ENCODE measurements at regions not wholly inside any gene's neighbourhood (a gene's known extent, or its start where the extent isn't known, plus 50 kb on each side); places are given as distances from the start of the nearest gene placed in this dataset.

- no peak for TF ChIP-seq FOXP1 (IDR thresholded peaks at IDR 0.05)
- TF ChIP-seq FOXP1 (CRISPR knock-in tag; IDR thresholded peaks at IDR 0.05), result no peak
- TF ChIP-seq PBX2 (CRISPR knock-in tag; IDR thresholded peaks at IDR 0.05), result no peak
- TF ChIP-seq ZNF253 (CRISPR knock-in tag; IDR thresholded peaks at IDR 0.05; ENCODE audit: borderline replicate concordance), result no peak
Observed at GRCh38 chr15:91679447-91679846, 174.1 kb upstream of the SLCO3A1 start (continued).

GRCh38 chr15:91685436-91685835 is 168.1 kb upstream of the SLCO3A1 start:
- H4K20me1 ChIP-seq (ENCODE audit: insufficient read depth, low read length), result no peaks in the 10 kb centered on the region; the same call in 1 of the 2 replicates
- no peak for TF ChIP-seq HNRNPUL1 (IDR thresholded peaks at IDR 0.05; ENCODE audit: low read depth, low read length)
- no peak for TF ChIP-seq ATF3 (CRISPR knock-in tag; IDR thresholded peaks at IDR 0.05)
- no peak for TF ChIP-seq XRCC5 (optimal IDR thresholded peaks at IDR 0.05; ENCODE audit: low read length)
- TF ChIP-seq CREBL2 (CRISPR knock-in tag; IDR thresholded peaks at IDR 0.05; ENCODE audit: borderline replicate concordance), result no peak
- TF ChIP-seq ZNF639 (CRISPR knock-in tag; conservative IDR thresholded peaks at IDR 0.05), result no peak
- TF ChIP-seq ZNF333 (CRISPR knock-in tag; IDR thresholded peaks at IDR 0.05; ENCODE audit: borderline replicate concordance), result no peak
- no peak for TF ChIP-seq IRX3 (CRISPR knock-in tag; IDR thresholded peaks at IDR 0.05; ENCODE audit: borderline replicate concordance, low read depth)
- no peak for TF ChIP-seq HIVEP1 (CRISPR knock-in tag; IDR thresholded peaks at IDR 0.05)
- TF ChIP-seq ZNF615 (CRISPR knock-in tag; IDR thresholded peaks at IDR 0.05; ENCODE audit: borderline replicate concordance), result no peak
- no peak for TF ChIP-seq SNAPC5 (CRISPR knock-in tag; IDR thresholded peaks at IDR 0.05; ENCODE audit: borderline replicate concordance)
- no peak for TF ChIP-seq PAF1 (CRISPR knock-in tag; IDR thresholded peaks at IDR 0.05)
- peaks cover 1 to 5% of the 10 kb centered on the region in 2 experiments; a peak in 2 of 5 replicates for H3K27me3 ChIP-seq (ENCODE audit: control insufficient read depth in 1 of 2, insufficient read depth in 2 of 2, low read length in 2 of 2)
- H3K4me2 ChIP-seq (ENCODE audit: low read depth, low read length), result no peak overlapping the region
- 3% methylated on average over 1 of the region's 1 CpG for WGBS (ENCODE audit: low lambda C conversion rate)
- intact Hi-C loops (cut with micrococcal nuclease; ENCODE audit: unreplicated experiment), result loop anchor here (5.0 kb wide), 1 partner anchor 223 kb away; no protein-coding TSS in a partner anchor
- in situ Hi-C loops (cut with HindIII; ENCODE audit: extremely low pct_ligation_motif_present, low pct_unique_long_range_greater_than_20kb), result no loop called here
- POLR2A ChIA-PET, result no interaction called here
- H3K9me3 ChIP-seq (ENCODE audit: low read length), result no peaks in the 10 kb centered on the region
- no TSS peak for BruUV-seq (replicated peaks)
- CTCF ChIA-PET (ENCODE audit: low intra/inter-chr PET ratio, low total read pairs), result no interaction called here
- H3K36me3 ChIP-seq (replicated peaks in 1 of 2; ENCODE audit: control insufficient read depth in 1 of 2, insufficient read depth in 2 of 2, low read length in 2 of 2), result no peaks in the 10 kb centered on the region
- no peak for ATAC-seq
- no peaks in the 10 kb centered on the region for H3K4me1 ChIP-seq (ENCODE audit: insufficient read depth, low read length)
- no peak overlapping the region for H3K27ac ChIP-seq (ENCODE audit: extremely low read length, insufficient read depth, low read length)
- H3K9ac ChIP-seq (ENCODE audit: insufficient read depth, low read depth, low read length), result no peak overlapping the region
- H3K4me3 ChIP-seq (replicated peaks in 1 of 3; ENCODE audit: insufficient read depth in 1 of 3, low read depth in 2 of 3, low read length in 3 of 3), result no peak overlapping the region
- no peaks in the 10 kb centered on the region for H3K79me2 ChIP-seq (ENCODE audit: insufficient read depth, low read length)
- no peak for FAIRE-seq
- no peak overlapping the region for H2AFZ ChIP-seq (ENCODE audit: low read length)
- DNase-seq (ENCODE audit: low spot score), result no peak

Measured in HepG2 (cell line).